Activated T-helper 1 cell treated with anti-CD3 and anti-CD28 coated beads, Interleukin-2, amount 50 U/mL, for 16 hours (primary cell): ENCODE measurements at regions not wholly inside any gene's neighbourhood (a gene's known extent, or its start where the extent isn't known, plus 50 kb on each side); places are given as distances from the start of the nearest gene placed in this dataset.

Source experiments
- DNase-seq, 2 donors: peaks; one replicate each; pipeline ENCODE4 v3.0.0-alpha.2; 2020; ENCODE audit warnings: low read depth in 1 of 2, low spot score in 1 of 2

- no peak for DNase-seq
Observed at GRCh38 chr22:49721211-49721763, 106.4 kb downstream of the BRD1 start.

- no peak for DNase-seq
Observed at GRCh38 chr22:49720279-49720959, 107.3 kb downstream of the BRD1 start.

GRCh38 chr22:49719046-49719445, 108.6 kb downstream of the BRD1 start:
- DNase-seq = no peak

- no peak for DNase-seq
Observed at GRCh38 chr22:49718396-49718795, 109.3 kb downstream of the BRD1 start.

GRCh38 chr22:49717322-49717919, 110.3 kb downstream of the BRD1 start:
- no peak for DNase-seq

GRCh38 chr22:49716441-49716840, 111.2 kb downstream of the BRD1 start:
- no peak for DNase-seq

- no peak for DNase-seq
Observed at GRCh38 chr22:49715450-49715849, 112.2 kb downstream of the BRD1 start.

- DNase-seq = no peak
Observed at GRCh38 chr22:49713003-49713402, 114.7 kb downstream of the BRD1 start.

GRCh38 chr22:49712195-49712791, 115.4 kb downstream of the BRD1 start:
- DNase-seq = no peak

GRCh38 chr22:49710746-49711145, 116.9 kb downstream of the BRD1 start:
- no peak for DNase-seq

- DNase-seq = no peak
Observed at GRCh38 chr22:49709464-49709863, 118.2 kb downstream of the BRD1 start.

- no peak for DNase-seq
Observed at GRCh38 chr22:49705972-49706352, 121.7 kb downstream of the BRD1 start.

- no peak for DNase-seq
Observed at GRCh38 chr22:49705216-49705971, 122.3 kb downstream of the BRD1 start.

- DNase-seq = no peak
Observed at GRCh38 chr22:49704345-49705215, 123.1 kb downstream of the BRD1 start.

GRCh38 chr22:49703990-49704344, 123.7 kb downstream of the BRD1 start:
- no peak for DNase-seq

- DNase-seq = no peak
Observed at GRCh38 chr22:49703505-49703904, 124.2 kb downstream of the BRD1 start.

GRCh38 chr22:49702068-49702397, 125.6 kb downstream of the BRD1 start:
- DNase-seq = no peak

GRCh38 chr22:49701380-49702067, 126.1 kb downstream of the BRD1 start:
- DNase-seq = no peak

GRCh38 chr22:49699928-49700498, 127.7 kb downstream of the BRD1 start:
- no peak for DNase-seq

- no peak for DNase-seq
Observed at GRCh38 chr22:49699476-49699875, 128.2 kb downstream of the BRD1 start.
